GM19025 (cell line): ENCODE measurements at regions not wholly inside any gene's neighbourhood (a gene's known extent, or its start where the extent isn't known, plus 50 kb on each side); places are given as distances from the start of the nearest gene placed in this dataset.

ENCODE experiments used
- ATAC-seq: cut with Tn5 transposase; IDR thresholded peaks from one replicate; pipeline ENCODE4 v1.9.1; 2021; ENCODE audit warnings: mild to moderate bottlenecking, low read depth, moderate library complexity; ENCODE audit not compliant: unreplicated experiment

GRCh38 chr20:10857352-10858070 is 183.7 kb upstream of the JAG1 start:
- no peak for ATAC-seq

GRCh38 chr20:10861090-10861489 is 187.3 kb upstream of the JAG1 start:
- no peak for ATAC-seq

- ATAC-seq: no peak
These were observed 187.8 kb upstream of the JAG1 start for GRCh38 chr20:10861619-10862018.

GRCh38 chr20:10863337-10864060 is 189.7 kb upstream of the JAG1 start:
- no peak for ATAC-seq

- no peak for ATAC-seq
These were observed 190.4 kb upstream of the JAG1 start for GRCh38 chr20:10864076-10864672.

GRCh38 chr20:10868299-10868698 is 194.5 kb upstream of the JAG1 start:
- no peak for ATAC-seq

GRCh38 chr20:10873026-10873425 is 199.2 kb upstream of the JAG1 start:
- ATAC-seq: no peak

- no peak for ATAC-seq
These were observed 201.9 kb upstream of the JAG1 start for GRCh38 chr20:10875653-10876052.

GRCh38 chr20:10876558-10876957 is 202.8 kb upstream of the JAG1 start:
- no peak for ATAC-seq

GRCh38 chr20:10877342-10877741 is 203.5 kb upstream of the JAG1 start:
- ATAC-seq: no peak

GRCh38 chr20:10883166-10883565 is 209.4 kb upstream of the JAG1 start:
- no peak for ATAC-seq

- ATAC-seq: no peak
These were observed 219.5 kb upstream of the JAG1 start for GRCh38 chr20:10893321-10893720.

- no peak for ATAC-seq
These were observed 223.5 kb upstream of the JAG1 start for GRCh38 chr20:10897336-10897735.

GRCh38 chr20:10898552-10898951 is 224.8 kb upstream of the JAG1 start:
- ATAC-seq: no peak

GRCh38 chr20:10902174-10902573 is 228.4 kb upstream of the JAG1 start:
- no peak for ATAC-seq

- ATAC-seq: no peak
These were observed 228.9 kb upstream of the JAG1 start for GRCh38 chr20:10902576-10903282.

- ATAC-seq: no peak
These were observed 233.0 kb upstream of the JAG1 start for GRCh38 chr20:10906834-10907233.

GRCh38 chr20:10909803-10910202 is 236.0 kb upstream of the JAG1 start:
- no peak for ATAC-seq

GRCh38 chr20:10910535-10911178 is 236.9 kb upstream of the JAG1 start:
- ATAC-seq: no peak

GRCh38 chr20:10911298-10911697 is 237.5 kb upstream of the JAG1 start:
- ATAC-seq: no peak

- ATAC-seq: no peak
These were observed 242.0 kb upstream of the JAG1 start for GRCh38 chr20:10915815-10916214.
